ENCODE measurements at regions not wholly inside any gene's neighbourhood (a gene's known extent, or its start where the extent isn't known, plus 50 kb on each side); places are given as distances from the start of the nearest gene placed in this dataset.
A peak's percentile ranks its signal among the peaks of the same experiment; 100 is the strongest.

DNA sequence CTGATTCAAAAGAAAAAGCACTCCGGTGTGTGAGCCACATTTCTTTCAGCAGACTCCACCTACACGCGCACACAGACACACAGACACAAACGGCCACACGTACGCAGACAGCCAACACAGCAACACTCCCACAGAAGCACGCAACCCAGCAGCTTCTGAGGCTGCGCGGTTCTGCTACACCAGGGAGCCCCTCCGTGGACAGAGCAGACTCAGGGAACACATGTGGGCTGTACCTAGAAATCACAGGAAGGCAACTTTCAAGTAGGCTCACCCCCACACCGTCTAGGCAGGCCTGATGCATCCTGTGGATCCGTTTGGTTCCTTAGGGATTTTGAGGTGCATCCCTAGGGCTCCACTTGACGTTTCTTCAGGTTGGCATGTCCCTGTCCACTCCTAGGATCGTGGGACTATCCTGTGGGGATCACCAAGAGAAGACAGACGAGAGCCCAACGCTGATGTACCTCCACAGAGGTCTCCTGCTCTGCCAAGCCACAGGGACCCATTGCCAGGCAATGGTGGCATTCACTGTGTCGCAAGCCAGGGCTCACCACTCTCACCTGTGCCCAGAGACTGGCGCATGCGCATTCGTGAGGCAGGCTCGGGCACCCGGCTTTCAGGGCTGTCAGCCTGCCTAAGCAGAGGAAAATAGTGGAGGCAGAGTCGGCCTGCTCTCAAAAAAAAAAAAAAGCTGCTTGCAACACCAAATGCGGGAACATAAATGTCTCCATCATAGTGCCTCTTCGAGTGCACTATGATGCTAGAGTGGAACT lies 2333.3 kb downstream of the TP53TG3F start:
- Histone ChIP-seq H3K9me3 (ENCODE audit: severe bottlenecking) (no peaks in the 10 kb centered on the region), H3K4me3 (ENCODE audit: low read depth, low read length) (no peak overlapping the region), H3K27me3 (ENCODE audit: insufficient read depth, low read depth, severe bottlenecking) (peaks cover 89% of the 10 kb centered on the region), H3K36me3 (no peaks in the 10 kb centered on the region), H3K27ac (no peak overlapping the region)
- DNase-seq, result no peak
- no peak for TF ChIP-seq CTCF (IDR thresholded peaks at IDR 0.05; ENCODE audit: low read depth, low read length)

GRCh38 chr16:35793601-35794000 lies 2334.2 kb downstream of the TP53TG3F start:
- H3K9me3 ChIP-seq (ENCODE audit: severe bottlenecking), result no peaks in the 10 kb centered on the region
- H3K27me3 ChIP-seq (ENCODE audit: insufficient read depth, low read depth, severe bottlenecking), result peaks cover 85% of the 10 kb centered on the region
- no peak for DNase-seq
- no peak for TF ChIP-seq CTCF (IDR thresholded peaks at IDR 0.05; ENCODE audit: low read depth, low read length)
- H3K4me3 ChIP-seq (ENCODE audit: low read depth, low read length), result no peak overlapping the region
- H3K27ac ChIP-seq, result no peak overlapping the region
- H3K36me3 ChIP-seq, result no peaks in the 10 kb centered on the region

- no peak for DNase-seq
- H3K27ac ChIP-seq, result no peak overlapping the region
- H3K36me3 ChIP-seq, result no peaks in the 10 kb centered on the region
- no peak for TF ChIP-seq CTCF (IDR thresholded peaks at IDR 0.05; ENCODE audit: low read depth, low read length)
- H3K4me3 ChIP-seq (ENCODE audit: low read depth, low read length), result no peak overlapping the region
- H3K9me3 ChIP-seq (ENCODE audit: severe bottlenecking), result no peaks in the 10 kb centered on the region
- peaks cover 80% of the 10 kb centered on the region for H3K27me3 ChIP-seq (ENCODE audit: insufficient read depth, low read depth, severe bottlenecking)
These were observed 2335.5 kb downstream of the TP53TG3F start for GRCh38 chr16:35794896-35795295.

DNA sequence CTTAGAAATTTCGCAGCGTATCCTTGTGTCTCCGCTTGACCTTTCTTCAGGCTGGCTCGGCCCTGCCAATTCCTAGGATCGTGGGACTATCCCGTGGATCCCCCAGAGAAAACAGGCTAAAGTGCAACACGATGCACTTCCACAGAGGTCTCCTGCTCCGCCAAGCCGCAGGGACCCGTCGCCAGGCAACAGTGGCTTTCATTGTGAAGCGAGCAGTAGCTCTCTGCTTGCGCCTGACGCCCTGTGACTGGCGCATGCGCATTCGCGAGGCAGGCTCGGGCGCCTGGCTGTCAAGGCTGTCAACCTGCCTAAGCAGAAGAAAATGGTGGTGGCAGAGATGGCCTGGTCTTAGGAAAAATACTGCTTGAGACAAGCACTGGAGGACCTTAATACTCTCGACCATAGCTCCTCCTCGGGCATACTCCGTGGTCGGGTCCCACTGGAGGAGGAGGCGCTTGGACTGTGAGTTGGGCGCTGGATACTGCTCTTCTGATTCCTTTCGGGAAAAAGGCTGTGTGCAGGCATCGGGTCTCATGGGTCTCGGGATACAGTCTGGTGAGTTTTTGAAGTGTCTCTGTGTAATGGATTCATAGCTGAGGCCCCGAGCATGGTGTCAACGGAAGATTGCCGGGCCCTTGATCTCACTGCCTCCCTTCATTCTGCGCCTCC lies 2336.1 kb downstream of the TP53TG3F start:
- no peak overlapping the region for H3K4me3 ChIP-seq (ENCODE audit: low read depth, low read length)
- no peak for TF ChIP-seq CTCF (IDR thresholded peaks at IDR 0.05; ENCODE audit: low read depth, low read length)
- H3K27ac ChIP-seq, result no peak overlapping the region
- H3K36me3 ChIP-seq, result no peaks in the 10 kb centered on the region
- peak; percentile 39 for DNase-seq
- peaks cover 77% of the 10 kb centered on the region for H3K27me3 ChIP-seq (ENCODE audit: insufficient read depth, low read depth, severe bottlenecking)
- no peaks in the 10 kb centered on the region for H3K9me3 ChIP-seq (ENCODE audit: severe bottlenecking)

GRCh38 chr16:35797811-35798210 lies 2338.4 kb downstream of the TP53TG3F start:
- H3K27me3 ChIP-seq (ENCODE audit: insufficient read depth, low read depth, severe bottlenecking), result peaks cover 63% of the 10 kb centered on the region
- no peaks in the 10 kb centered on the region for H3K36me3 ChIP-seq
- no peak for DNase-seq
- no peak overlapping the region for H3K27ac ChIP-seq
- no peak for TF ChIP-seq CTCF (IDR thresholded peaks at IDR 0.05; ENCODE audit: low read depth, low read length)
- no peak overlapping the region for H3K4me3 ChIP-seq (ENCODE audit: low read depth, low read length)
- H3K9me3 ChIP-seq (ENCODE audit: severe bottlenecking), result no peaks in the 10 kb centered on the region

Data from WERI-Rb-1 (cell line).